Epithelial cell of proximal tubule (primary cell): ENCODE measurements at regions not wholly inside any gene's neighbourhood (a gene's known extent, or its start where the extent isn't known, plus 50 kb on each side); places are given as distances from the start of the nearest gene placed in this dataset.
"Not testable (repeated sequence)": the region's sequence is repeated elsewhere in the genome, so short reads cannot be mapped to it uniquely, and the experiment has no call there.

Experiments used
- DNase-seq: peaks from one replicate; pipeline ENCODE4 v3.0.0-alpha.2; 2011; ENCODE audit warnings: low read depth
- H3K4me3 ChIP-seq: 2 replicates; pipeline ENCODE4 v1.5.1; 2011; ENCODE audit warnings: low read depth, mild to moderate bottlenecking, low read length
- CTCF ChIP-seq: conservative IDR thresholded peaks from 2 replicates; pipeline ENCODE4 v1.5.1; 2012; ENCODE audit warnings: low read depth, mild to moderate bottlenecking, low read length

- no peak overlapping the region for H3K4me3 ChIP-seq
- TF ChIP-seq CTCF: no peak
- no peak for DNase-seq
Measured at GRCh38 chr7:91378131-91378530, 113.9 kb downstream of the FZD1 start.

- no peak overlapping the region for H3K4me3 ChIP-seq
- TF ChIP-seq CTCF: no peak
- DNase-seq: no peak
Measured at GRCh38 chr7:91379236-91379635, 115.0 kb downstream of the FZD1 start.

DNA sequence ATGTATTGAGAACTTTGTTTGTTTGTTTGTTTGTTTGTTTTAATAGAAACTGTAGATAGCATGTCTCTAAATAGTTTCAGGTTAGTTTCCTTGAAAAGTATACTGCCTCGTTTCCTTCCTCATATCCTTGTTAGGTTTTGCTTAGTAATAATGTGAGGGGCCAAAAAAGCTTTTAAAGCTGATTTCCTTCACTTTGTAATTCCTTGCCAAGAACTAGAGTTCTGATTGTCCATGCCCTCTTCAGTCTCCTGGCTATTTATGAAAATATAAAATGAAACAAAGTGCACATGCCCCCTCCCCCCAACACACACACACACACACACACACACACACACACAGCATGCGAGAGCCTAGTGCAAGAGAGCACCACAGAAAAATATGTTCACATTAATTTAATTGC lies 115.8 kb downstream of the FZD1 start:
- H3K4me3 ChIP-seq: no peak overlapping the region
- no peak for TF ChIP-seq CTCF
- no peak for DNase-seq

DNA sequence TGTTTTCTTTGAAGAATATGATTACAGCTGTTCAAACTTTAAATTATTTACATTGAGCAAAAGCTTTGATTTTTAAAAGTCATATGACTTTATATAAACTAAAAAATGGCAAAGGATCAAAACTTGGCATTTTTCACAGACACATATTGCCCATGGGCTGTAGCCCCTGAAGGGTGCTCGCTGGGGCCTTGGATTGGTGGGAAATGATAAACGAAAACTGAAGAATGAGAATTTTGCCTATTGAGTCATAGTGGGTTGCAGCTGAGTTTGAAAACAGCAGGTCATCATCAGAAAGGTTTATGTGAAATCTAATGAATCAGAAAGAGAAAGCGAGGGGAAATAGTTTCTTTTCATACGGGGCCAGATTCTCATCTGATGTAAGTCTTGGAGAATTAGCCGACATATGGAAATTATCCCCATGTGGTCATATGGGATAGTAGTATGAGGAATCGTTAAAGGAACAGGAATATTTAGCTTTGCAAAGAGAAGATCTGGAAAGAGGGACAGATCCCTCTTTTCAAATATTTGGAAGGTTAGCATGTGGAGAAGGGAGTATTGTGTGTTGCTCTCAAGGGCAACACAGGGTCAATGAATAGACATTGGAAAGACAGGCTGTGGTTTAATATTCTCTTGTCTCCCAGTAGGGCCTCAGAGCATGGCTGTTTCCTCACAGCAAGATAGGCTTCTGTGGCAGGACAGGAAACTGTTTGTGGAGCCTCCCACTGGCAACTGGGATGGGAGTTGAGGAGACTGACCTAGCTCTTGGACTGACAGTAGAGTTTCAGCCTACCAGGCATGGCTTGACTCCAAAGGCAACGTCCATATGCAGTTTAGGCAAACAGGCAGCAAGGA lies 119.0 kb downstream of the FZD1 start:
- H3K4me3 ChIP-seq: no peak overlapping the region
- DNase-seq: no peak
- TF ChIP-seq CTCF: no peak

DNA sequence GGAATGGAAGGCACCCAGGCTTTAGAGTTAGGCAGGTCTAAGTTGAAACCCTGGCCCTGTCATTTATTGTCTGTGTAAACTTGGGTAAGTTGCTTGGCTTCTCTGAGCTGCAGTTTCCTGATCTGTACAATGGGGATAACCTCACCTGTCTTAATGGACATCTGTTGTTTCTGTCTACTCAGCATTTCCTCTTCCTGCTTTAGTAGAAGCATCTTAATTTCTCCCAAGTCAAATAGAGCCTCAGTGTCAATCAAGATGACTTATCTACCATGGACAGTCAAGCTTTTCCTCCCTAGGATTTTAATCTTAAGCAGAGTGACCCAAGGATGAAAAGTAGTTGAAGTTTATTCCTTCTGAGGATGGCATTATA lies 119.7 kb downstream of the FZD1 start:
- H3K4me3 ChIP-seq: no peak overlapping the region
- DNase-seq: no peak
- TF ChIP-seq CTCF: no peak

GRCh38 chr7:91394757-91395156 lies 130.5 kb downstream of the FZD1 start:
- not testable (repeated sequence) for DNase-seq, H3K4me3 ChIP-seq

DNA sequence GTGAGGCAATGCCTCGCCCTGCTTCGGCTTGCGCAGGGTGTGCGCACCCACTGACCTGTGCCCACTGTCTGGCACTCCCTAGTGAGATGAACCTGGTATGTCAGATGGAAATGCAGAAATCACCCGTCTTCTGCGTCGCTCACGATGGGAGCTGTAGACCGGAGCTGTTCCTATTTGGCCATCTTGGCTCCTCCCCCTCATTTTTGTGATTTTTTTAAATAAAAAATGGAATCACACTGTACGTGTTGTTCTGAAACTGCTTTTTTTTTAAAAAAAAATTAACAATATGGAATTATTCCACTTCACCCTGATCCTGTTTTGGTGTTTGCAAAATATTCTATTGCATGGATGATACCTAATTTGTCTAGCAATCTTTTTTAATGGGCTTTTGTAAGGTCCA lies 131.1 kb downstream of the FZD1 start:
- DNase-seq, H3K4me3 ChIP-seq: not testable (repeated sequence)

GRCh38 chr7:91397096-91397495 lies 132.9 kb downstream of the FZD1 start:
- no peak for TF ChIP-seq CTCF
- no peak for DNase-seq
- H3K4me3 ChIP-seq: no peak overlapping the region
